ENCODE measurements at regions not wholly inside any gene's neighbourhood (a gene's known extent, or its start where the extent isn't known, plus 50 kb on each side); places are given as distances from the start of the nearest gene placed in this dataset.

DNA sequence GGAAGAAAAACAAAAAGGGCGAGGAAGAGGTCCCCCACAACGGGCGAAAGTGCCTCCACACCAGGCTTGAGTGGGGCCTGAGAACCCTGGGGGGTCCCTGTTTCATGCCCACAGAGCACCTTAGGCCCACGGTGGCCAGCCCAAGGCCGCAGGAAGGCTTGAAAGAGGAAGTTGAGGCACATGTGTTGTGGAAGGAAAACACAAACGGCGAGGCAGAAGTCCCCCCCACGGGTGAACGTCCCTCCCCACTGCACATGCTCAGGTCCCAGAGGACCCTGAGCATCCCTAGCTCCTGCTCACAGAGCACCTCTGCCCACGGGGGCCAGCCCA, 371.5 kb downstream of the ALG10 start:
- Histone ChIP-seq H3K4me1 (ENCODE audit: insufficient read depth, poor library complexity, severe bottlenecking) (no peaks in the 10 kb centered on the region), H3K27me3 (ENCODE audit: insufficient read depth, poor library complexity, severe bottlenecking) (no peaks in the 10 kb centered on the region), H3K4me3 (ENCODE audit: severe bottlenecking) (no peak overlapping the region), H3K36me3 (ENCODE audit: low read depth) (no peaks in the 10 kb centered on the region), H3K9me3 (ENCODE audit: severe bottlenecking) (peaks cover 6% of the 10 kb centered on the region), H3K27ac (ENCODE audit: poor library complexity, severe bottlenecking) (no peak overlapping the region)
- TF ChIP-seq, protein P1, sequence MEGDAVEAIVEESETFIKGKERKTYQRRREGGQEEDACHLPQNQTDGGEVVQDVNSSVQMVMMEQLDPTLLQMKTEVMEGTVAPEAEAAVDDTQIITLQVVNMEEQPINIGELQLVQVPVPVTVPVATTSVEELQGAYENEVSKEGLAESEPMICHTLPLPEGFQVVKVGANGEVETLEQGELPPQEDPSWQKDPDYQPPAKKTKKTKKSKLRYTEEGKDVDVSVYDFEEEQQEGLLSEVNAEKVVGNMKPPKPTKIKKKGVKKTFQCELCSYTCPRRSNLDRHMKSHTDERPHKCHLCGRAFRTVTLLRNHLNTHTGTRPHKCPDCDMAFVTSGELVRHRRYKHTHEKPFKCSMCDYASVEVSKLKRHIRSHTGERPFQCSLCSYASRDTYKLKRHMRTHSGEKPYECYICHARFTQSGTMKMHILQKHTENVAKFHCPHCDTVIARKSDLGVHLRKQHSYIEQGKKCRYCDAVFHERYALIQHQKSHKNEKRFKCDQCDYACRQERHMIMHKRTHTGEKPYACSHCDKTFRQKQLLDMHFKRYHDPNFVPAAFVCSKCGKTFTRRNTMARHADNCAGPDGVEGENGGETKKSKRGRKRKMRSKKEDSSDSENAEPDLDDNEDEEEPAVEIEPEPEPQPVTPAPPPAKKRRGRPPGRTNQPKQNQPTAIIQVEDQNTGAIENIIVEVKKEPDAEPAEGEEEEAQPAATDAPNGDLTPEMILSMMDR (IDR thresholded peaks at IDR 0.05; ENCODE audit: poor library complexity, severe bottlenecking), result no peak
- no peak for DNase-seq (ENCODE audit: low spot score)
- no peak for ATAC-seq (ENCODE audit: low read depth)

DNA sequence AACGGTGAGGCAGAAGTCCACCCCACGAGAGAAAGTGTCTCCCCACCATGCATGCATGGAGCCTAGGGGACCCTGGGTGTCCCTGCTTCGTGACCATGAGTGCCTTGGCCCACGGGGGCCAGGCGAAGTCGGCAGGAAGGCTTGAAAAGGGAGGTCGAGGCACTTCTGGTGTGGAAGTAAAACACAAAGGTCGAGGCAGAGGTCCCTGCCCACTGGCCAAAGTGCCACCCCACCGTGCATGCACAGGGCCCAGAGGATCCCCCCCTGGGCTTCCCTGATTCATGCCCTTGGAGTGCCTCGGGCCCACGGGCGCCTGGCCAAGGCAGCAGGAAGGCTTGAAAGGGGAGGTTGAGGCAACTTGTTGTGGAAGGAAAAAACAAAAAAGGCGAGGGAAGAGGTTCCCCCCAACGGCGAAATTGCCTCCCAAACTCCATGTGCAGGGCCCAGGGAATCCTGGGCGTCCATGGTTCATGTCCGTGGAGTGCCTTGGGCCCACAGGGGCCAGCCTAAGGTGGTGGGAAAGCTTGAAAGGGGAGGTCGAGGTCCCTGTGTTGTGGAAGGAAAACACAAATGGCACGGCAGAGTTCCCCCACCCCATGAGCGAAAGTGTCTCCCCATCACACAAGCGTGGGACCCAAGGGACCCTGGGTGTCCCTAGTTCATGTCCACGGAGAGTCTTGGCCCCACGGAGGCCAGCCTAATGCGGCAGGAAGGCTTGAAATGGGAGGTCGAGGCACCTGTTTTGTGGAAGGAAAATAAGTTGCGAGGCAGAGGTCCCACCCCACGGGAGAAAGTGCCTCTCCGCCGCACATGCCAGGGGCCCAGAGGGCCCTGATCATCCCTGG, 372.1 kb downstream of the ALG10 start:
- no peaks in the 10 kb centered on the region for H3K36me3 ChIP-seq (ENCODE audit: low read depth)
- H3K27me3 ChIP-seq (ENCODE audit: insufficient read depth, poor library complexity, severe bottlenecking), result no peaks in the 10 kb centered on the region

DNA sequence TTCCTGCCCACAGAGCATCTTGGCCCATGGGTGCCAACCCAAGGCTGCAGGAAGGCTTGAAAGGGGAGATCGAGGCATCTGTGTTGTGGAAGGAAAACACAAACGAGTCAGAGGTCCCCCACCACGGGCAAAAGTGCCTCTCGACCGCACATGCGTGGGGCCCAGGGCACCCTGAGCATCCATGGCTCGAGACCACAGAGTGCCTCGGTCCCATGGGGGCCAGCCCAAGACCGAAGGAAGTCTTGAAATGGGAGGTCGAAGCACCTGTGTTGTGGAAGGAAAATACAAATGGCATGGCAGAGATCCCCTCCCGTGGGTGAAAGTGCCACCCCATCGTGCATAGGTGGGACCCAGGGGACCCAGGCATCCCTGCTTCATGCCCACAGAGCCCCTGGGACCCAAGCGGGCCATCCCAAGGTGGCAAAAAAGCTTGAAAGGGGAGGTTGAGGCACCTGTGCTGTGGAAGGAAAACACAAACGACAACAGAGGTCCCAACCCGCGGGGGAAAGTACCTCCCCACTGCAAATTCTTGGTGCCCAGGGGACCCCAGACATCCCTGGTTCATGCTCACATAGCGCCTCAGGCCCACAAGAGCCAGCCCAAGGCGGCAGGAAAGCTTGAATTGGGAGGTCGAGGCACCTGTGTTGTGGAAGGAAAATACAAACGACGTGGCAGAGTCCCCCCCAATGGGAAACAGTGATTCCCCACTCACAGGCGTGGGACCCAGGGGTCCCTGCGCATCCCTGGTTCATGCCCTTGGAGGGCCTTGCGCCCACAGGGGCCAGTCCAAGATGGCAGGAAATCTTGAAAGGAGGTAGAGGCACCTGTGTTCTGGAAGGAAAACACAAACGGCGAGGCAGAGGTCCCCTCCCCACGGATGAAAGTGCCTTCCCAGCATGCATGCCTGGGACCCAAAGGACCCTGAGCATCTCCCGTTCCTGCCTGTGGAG, 373.0 kb downstream of the ALG10 start:
- Histone ChIP-seq H3K27me3 (ENCODE audit: insufficient read depth, poor library complexity, severe bottlenecking) (no peaks in the 10 kb centered on the region), H3K4me1 (ENCODE audit: insufficient read depth, poor library complexity, severe bottlenecking) (no peaks in the 10 kb centered on the region), H3K9me3 (ENCODE audit: severe bottlenecking) (peaks cover 5% of the 10 kb centered on the region), H3K4me3 (ENCODE audit: severe bottlenecking) (no peak overlapping the region), H3K27ac (ENCODE audit: poor library complexity, severe bottlenecking) (no peak overlapping the region), H3K36me3 (ENCODE audit: low read depth) (no peaks in the 10 kb centered on the region)
- ATAC-seq (ENCODE audit: low read depth) (no peak), DNase-seq (ENCODE audit: low spot score) (peak; percentile 33)
- TF ChIP-seq, protein P1 (IDR thresholded peaks at IDR 0.05; ENCODE audit: poor library complexity, severe bottlenecking), result no peak

More for the DNA sequence above, 372.1 kb downstream of the ALG10 start:
- no peaks in the 10 kb centered on the region for H3K4me1 ChIP-seq (ENCODE audit: insufficient read depth, poor library complexity, severe bottlenecking)
- H3K4me3 ChIP-seq (ENCODE audit: severe bottlenecking), result no peak overlapping the region
- TF ChIP-seq, protein P1 (IDR thresholded peaks at IDR 0.05; ENCODE audit: poor library complexity, severe bottlenecking), result no peak
- H3K9me3 ChIP-seq (ENCODE audit: severe bottlenecking), result peaks cover 3% of the 10 kb centered on the region
- peak; percentile 26 for DNase-seq (ENCODE audit: low spot score)
- no peak overlapping the region for H3K27ac ChIP-seq (ENCODE audit: poor library complexity, severe bottlenecking)
- ATAC-seq (ENCODE audit: low read depth), result no peak

DNA sequence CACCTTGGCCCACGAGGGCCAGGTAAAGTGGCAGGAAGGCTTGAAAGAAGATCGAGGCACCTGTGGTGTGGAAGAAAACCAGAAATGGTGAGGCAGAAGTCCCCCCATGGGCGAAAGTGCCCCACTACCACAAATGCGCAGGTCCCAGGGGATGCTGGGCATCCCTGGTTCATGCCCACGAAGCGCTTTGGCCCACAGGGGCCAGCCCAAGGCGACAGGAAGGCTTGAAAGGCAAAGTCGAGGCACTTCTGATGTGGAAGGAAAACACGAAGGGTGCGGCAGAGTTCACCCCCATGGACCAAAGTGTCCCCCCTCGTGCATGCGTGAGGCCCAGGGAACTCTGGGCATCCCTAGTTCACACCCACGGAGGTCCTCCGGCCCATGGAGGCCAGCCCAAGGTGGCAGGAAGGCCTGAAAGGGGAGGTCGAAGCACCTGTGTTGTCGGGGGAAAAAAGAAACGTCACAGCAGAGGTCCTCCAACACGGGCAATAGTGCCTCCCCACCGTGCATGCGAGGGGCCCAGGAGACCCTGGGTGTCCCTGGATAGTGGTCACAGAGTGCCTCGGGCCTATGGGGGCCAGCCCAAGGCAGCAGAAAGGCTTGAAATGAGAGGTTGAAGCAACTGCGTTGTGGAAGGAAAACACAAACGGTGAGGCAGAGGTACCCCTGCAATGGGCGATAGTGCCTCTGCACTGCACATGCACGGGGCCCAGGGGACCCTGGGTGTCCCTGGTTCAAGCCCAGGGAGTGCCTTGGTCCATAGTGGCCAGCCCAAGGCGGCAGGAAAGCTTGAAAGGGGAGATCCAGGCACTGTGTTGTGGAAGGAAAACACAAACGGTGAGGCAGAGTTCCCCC, 373.9 kb downstream of the ALG10 start:
- Histone ChIP-seq H3K4me3 (ENCODE audit: severe bottlenecking) (no peak overlapping the region), H3K4me1 (ENCODE audit: insufficient read depth, poor library complexity, severe bottlenecking) (no peaks in the 10 kb centered on the region), H3K27ac (ENCODE audit: poor library complexity, severe bottlenecking) (no peak overlapping the region), H3K36me3 (ENCODE audit: low read depth) (no peaks in the 10 kb centered on the region), H3K27me3 (ENCODE audit: insufficient read depth, poor library complexity, severe bottlenecking) (no peaks in the 10 kb centered on the region), H3K9me3 (ENCODE audit: severe bottlenecking) (peaks cover 5% of the 10 kb centered on the region)
- ATAC-seq (ENCODE audit: low read depth) (no peak), DNase-seq (ENCODE audit: low spot score) (peak; percentile 31)
- TF ChIP-seq, protein P1 (IDR thresholded peaks at IDR 0.05; ENCODE audit: poor library complexity, severe bottlenecking), result no peak

Measured in RWPE2 (cell line).